GM18507 (cell line): ENCODE measurements at regions not wholly inside any gene's neighbourhood (a gene's known extent, or its start where the extent isn't known, plus 50 kb on each side); places are given as distances from the start of the nearest gene placed in this dataset.
"Not testable (repeated sequence)": the region's sequence is repeated elsewhere in the genome, so short reads cannot be mapped to it uniquely, and the experiment has no call there.

Experiments used
- DNase-seq: peaks from one replicate; pipeline ENCODE4 v3.0.0; 2011; ENCODE audit warnings: low read depth; ENCODE audit not compliant: insufficient read length; ENCODE audit errors: extremely low spot score
- FAIRE-seq: peaks from 2 replicates; lab custom pipeline; 2011; peaks lifted over from hg19 to GRCh38; lab: Jason Lieb, UNC

DNA sequence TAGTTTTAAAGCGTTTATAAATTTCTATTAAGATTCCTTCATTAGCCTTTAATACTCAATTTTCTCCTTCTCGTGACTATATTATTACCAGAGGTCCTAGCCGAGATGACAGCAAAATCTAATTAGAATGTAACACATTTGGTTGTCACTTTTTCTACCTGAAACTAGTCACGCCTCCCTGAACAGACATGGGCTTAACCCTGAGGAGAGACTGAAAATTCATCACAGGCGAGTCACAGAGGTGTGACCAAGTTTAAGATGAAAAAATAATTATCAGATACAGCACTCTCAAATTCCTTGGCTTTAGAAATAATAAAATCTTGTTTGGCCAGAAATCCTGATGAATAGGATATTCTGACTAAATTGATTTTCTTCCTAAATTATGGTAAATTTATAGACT lies 834.4 kb upstream of the SLC39A10 start:
- DNase-seq (no peak), FAIRE-seq (no peak)

DNA sequence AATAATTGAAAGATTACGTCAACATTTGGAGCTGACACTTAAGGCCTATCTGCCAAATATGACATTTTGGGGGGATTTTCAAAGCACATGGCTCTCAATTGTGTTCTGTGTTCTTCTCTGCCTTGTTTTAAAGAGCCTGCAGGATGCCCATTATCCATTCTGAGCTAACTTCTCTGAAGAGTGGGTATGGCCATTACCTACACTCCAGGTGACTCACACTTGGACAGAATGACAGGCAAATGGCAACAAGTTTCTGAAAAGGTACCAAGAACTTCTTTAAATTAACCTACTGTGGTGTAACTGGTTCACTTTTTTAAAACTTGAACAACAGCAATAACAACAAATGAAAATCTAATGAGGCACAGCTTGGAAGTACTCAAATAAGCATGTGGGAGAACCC lies 834.9 kb upstream of the SLC39A10 start:
- FAIRE-seq, result no peak
- DNase-seq, result no peak

- FAIRE-seq (no peak), DNase-seq (no peak)
Measured at GRCh38 chr2:194819367-194819766, 837.7 kb upstream of the SLC39A10 start.

- no peak for FAIRE-seq
- no peak for DNase-seq
Measured at GRCh38 chr2:194815475-194815874, 841.6 kb upstream of the SLC39A10 start.

DNA sequence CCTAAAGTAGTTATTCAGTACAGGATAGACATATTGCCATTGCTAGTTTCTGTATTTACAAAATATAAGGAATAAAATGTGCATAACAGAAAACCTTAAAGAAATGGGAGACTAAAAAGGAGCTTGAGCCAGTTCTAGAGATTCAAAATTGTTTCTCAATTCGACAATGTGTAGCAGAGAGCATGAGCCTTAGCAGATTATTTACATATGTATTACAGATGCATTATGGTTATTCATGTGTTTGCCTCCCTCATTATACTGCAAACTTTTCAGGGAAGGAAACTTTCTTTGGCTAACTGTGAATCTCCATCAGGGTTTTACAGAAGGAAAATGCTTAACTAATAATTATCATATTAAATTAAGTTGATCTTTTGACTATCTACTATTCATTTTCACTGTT lies 854.4 kb upstream of the SLC39A10 start:
- no peak for DNase-seq
- no peak for FAIRE-seq

DNA sequence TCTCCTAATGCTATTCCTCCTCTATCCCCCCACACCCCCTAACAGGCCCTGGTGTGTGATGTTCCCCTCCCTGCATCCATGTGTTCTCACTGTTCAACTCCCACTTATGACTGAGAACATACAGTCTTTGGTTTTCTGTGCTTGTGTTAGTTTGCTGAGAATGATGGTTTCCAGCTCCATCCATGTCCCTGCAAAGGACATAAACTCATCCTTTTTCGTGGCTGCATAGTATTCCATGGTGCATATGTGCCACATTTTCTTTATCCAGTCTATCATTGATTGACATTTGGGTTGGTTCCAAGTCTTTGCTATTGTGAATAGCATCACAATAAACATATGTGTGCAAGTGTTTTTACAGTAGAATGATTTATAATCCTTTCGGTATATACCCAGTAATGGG lies 870.0 kb upstream of the SLC39A10 start:
- not testable (repeated sequence) for FAIRE-seq, DNase-seq

GRCh38 chr2:194771394-194771793 lies 885.6 kb upstream of the SLC39A10 start:
- DNase-seq, FAIRE-seq: not testable (repeated sequence)

DNA sequence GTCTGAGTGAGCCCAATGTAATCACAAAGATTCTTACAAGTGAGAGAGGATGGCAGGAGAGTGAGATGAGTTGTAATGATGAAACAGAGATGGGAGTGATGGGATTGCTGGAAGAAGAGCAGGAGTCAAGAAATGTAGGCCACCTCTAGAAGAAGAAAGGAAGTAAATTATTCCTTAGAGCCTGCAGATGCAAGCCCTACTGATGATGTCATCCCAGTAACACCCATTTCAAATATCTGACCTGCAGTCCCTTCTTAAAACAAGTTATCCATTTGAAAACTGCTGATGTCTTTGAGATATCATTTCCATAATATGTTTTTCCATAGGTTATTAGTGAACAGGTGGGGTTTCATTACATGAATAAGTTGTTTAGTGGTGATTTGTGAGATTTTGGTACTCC lies 888.0 kb upstream of the SLC39A10 start:
- FAIRE-seq (no peak), DNase-seq (no peak)

DNA sequence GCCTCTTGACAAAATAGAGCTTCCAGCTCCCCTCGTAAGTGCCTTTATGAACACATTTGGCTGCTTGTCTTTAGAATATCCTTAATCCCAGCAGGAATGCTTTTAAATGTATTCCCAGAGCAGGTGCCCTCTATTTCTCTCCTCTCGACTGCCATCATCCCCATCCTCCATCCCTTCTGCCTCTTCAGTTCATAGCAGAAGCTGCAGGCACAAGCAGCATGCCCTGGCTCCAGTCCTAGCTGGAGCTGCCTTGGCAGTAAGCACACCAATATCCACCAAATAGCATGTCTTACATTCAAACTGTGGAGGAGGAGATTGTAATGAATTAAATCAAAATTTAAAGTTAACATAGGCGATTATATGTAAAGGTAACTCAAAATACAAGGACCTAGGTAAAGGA lies 891.3 kb upstream of the SLC39A10 start:
- FAIRE-seq, result no peak
- DNase-seq, result no peak

DNA sequence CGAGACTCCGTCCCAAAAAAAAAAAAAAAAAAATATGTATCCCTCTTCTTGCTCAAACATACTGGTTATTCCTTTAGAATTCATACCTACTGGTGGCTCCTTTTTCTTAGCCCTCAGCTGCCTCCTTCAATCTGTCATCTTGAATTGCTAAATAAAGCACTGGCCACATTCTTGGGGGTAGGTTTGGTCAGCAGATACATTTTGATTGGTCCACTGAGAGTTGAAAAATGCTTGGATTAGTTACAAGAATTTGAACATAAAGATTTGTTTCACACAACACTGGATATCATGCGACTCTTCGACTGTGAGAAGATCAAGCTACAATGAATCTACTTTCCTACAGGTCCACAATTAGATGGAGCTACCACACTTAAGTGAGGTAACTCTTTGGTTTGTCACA lies 906.1 kb upstream of the SLC39A10 start:
- no peak for DNase-seq
- FAIRE-seq, result no peak

DNA sequence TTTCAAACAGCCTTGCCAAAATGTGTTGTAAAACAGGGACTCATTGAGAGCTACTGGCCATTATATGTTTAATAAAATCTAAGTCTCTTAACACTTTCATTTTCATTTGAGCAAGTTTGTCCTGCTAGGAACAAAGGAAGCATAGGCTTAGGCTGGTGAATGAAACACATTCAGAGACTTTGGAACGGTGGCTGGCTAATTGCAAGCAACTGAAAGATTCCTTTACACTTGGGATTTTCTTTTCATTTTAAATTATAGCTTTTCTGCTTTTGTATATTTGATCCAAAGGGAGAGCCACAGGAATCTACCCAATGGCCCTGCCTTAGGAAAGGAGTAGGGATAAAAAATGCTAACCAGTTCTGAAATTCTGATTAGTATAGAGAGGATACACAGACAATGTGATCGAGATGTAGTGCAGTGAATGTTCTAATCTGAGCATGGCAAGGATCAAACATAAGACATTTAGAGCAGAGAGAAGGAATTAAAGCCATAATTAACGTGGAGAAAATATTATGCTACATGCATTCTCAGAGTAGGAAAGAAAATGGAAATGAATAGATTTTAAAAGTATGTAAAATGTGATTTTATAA lies 911.4 kb upstream of the SLC39A10 start:
- DNase-seq, result no peak
- no peak for FAIRE-seq

- FAIRE-seq (no peak), DNase-seq (no peak)
Measured at GRCh38 chr2:194742706-194743105, 914.3 kb upstream of the SLC39A10 start.

- FAIRE-seq (no peak), DNase-seq (no peak)
Measured at GRCh38 chr2:194739217-194739616, 917.8 kb upstream of the SLC39A10 start.

DNA sequence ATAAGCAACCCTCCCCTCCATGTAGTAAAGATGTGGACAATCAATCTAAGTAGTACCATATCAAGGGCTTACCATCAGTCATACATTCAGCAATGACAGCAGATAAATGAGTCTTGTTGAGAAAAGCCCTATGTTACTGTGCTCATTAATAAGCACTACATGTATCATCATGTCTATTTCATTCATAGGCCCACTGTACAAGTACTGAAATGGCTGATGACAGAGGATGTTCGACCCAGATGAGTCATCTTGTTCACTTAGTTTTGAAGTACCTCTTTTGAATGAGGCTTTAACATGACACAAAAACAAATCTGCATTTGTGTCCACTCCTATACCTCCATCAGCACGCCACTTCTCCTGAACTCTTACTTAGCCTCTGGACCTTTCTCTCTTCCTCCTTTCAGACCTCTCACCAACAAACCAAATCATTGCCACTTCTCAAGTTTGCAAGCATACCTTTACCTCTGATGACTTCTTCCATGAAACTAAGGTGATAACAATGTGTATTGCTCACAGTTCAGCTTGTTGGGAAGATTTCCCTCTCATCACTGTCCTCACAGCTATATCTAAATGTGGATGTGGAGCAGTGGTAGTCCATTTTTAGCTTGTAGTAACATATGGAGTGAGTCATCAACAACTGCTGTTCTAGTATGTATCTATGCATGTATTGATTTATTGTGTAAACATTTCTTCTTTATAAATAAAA lies 921.0 kb upstream of the SLC39A10 start:
- no peak for DNase-seq
- FAIRE-seq, result no peak

GRCh38 chr2:194730266-194730665 lies 926.8 kb upstream of the SLC39A10 start:
- no peak for DNase-seq
- FAIRE-seq, result no peak

GRCh38 chr2:194725169-194725568 lies 931.9 kb upstream of the SLC39A10 start:
- DNase-seq, result no peak
- no peak for FAIRE-seq

GRCh38 chr2:194723446-194723845 lies 933.6 kb upstream of the SLC39A10 start:
- DNase-seq, result no peak
- no peak for FAIRE-seq

DNA sequence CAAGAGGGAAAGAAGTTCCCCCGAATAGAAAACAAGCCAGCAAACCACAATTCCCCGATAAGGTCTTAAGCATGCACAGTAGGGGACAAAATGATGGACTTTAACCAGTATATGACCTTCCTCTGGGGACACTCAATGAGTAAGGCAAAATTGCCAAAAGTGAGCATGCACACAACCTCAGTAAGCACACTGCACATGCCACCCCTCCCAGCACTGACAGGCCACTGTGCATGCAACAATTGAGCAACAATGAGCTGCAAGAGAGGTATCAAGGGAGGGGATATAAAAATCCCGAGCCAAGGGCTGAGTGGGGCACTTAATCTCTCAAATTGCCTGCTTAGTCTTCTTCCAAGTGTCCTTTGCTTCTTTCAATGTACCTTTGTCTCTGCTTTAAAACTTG lies 935.8 kb upstream of the SLC39A10 start:
- DNase-seq (no peak), FAIRE-seq (no peak)

DNA sequence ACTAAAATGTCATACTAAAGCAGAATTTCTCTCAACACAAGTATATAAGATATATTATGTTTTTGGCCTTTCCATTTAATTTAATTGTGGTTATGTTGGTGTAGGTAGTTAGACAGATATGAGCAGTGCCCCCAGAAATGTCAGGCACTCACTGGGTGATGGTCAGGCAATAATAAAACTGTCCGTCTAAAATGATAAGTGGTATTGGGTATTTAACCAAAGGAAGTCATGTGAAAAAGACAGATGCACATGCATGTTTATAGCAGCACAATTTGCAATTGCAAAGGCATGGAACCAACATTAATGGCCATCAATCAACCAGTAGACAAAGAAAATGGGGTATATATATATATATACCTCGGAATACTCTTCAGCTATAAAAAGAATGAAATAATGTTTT lies 936.6 kb upstream of the SLC39A10 start:
- DNase-seq (no peak), FAIRE-seq (no peak)

DNA sequence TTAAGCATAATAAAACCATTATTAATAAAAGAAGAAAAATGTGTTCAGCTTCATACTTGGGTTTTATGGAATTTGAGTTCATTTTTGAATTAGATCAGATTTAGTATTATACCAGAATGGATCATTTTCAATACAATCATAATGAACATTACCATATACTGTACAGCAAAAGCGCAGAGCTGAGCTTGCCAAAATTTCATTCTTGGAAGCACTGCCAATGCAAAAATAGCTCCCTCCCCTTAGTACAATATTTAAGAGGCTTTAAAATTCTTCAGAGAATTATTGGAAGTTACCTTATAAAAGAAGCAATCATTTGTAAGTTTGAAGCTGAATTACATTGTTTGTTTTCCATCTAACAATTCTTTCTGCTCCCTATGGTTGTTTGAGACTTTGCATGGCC lies 938.1 kb upstream of the SLC39A10 start:
- no peak for DNase-seq
- no peak for FAIRE-seq

DNA sequence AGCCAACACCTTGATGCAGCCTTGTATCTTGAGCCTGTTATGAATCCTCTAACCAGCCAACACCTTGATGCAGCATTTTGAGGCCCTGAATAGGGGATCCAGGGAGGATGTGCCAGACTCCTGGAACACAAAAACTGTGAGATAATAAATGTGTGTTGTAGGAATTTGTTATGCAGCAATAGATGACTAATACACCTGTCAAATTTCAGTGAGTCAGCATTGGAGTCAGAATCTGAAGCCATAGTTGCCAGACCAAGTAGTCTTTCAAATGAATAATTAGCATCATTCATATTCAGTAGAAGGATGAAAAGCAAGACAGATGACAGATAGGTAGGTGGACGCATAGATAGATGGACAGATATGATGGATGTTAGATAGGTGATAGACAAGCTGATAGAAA lies 942.5 kb upstream of the SLC39A10 start:
- FAIRE-seq (no peak), DNase-seq (no peak)

DNA sequence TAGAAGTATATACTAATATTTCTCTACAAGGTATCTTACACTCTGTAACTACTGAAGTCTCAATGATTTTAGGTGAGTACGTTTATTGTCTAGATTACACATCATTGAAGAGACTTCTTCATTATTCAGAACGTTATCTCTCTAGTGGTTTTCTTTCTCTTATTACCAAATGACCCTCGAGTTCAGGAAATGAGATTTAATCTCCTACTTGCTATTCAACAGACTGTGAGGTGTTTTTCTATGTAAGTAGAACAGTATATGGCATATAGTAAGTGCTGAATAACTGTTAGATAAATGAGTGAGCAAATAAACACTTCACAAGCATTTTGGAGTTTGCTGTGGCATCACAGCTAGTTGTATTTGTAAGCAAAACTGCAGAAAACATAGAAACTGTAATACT lies 947.2 kb upstream of the SLC39A10 start:
- FAIRE-seq (no peak), DNase-seq (no peak)
